ENCODE measurements at regions not wholly inside any gene's neighbourhood (a gene's known extent, or its start where the extent isn't known, plus 50 kb on each side); places are given as distances from the start of the nearest gene placed in this dataset.

DNA sequence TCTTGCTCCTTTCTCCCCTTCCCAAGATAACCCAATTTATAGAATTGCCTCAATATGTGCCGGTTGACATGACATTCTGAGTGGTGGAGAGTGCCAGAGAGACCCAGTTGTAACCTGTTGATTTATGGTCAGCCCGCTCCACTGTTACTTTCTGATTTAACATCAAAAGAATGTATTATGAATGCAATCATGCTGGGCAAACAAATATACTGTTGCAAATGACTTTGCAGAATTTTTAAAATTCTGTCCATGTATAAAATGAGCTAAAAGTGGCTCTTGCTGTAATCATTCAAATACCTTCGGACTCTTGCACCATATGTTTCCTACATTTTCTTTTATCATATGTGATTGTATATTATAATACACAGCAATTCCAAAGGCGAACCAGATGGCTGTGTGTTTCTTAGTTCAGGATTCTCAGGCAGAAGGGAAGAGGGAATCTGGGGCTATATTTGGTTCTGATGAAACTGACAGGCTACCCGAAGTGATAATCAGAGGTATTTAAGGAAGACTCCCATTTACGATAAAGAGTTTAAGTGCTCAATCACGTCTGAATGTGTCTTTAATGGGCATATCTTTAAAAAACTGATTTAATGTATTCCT is 131.7 kb downstream of the CLCN4 start:
- no peak for DNase-seq (ENCODE audit: low read depth)

DNA sequence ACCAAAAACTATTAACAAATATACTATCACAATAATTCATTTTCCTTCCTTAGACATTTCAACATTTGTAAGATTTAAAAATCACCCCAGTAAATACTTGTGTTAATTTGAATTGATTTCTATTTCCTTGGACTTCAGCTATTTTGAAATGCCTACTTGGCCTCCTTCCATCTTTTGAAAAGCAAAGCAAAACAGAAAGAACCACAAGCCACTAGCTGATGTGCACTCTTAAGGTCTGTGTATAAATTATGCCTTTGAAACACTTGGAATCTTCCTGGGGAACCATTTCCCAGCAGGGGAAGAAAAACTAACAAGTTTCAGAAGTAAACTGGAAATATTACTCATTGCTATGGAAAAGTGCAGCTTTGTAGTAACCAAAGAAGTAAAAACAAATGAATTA is 139.8 kb downstream of the CLCN4 start:
- peak; percentile 29 for DNase-seq (ENCODE audit: low read depth)

DNA sequence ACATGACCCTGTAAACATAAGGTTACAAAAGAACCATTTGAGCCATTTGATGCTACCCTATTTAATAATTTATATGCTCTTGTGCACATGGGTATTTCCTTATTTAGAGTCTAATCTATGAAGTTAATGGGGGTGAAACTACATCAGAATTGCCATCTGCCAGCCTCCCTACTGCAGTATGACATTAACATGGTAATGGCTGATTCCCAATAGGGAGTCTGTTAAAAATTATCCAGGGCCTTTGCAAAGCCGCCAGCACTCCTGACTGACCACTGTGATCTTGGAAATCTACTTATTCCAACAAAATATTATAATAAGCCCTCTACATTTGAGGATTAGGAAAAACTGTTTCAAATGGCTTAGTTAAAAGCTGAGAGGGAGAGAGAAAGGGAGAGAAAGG is 153.7 kb downstream of the CLCN4 start:
- DNase-seq (ENCODE audit: low read depth), result no peak

DNA sequence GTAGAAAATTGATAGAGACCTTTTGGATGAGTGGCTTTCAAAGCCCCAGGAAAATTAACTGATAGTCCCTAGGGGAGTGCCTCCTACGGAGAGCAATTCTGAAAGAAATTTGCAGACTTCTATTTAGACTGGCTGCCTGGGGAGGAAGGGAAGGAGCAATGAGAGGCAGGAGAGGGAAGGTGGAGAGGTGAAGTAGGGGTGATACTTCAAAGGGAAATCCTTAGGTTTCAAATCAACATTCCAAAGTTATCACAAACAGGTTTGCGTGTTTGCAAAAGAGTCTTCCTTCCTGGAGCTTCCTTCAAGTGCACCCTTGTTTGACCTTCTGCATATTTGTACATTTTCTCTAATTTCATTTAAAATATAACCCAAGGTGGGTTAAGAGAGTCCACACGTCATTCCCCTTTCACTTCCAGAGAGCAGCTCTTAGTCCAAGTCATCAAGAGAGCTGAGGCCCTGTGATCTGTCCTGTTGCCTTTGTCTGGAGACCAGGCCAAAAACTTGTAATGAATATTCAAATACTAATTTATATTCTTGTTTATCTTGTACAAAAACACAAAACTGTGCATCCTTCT is 157.8 kb downstream of the CLCN4 start:
- no peak for DNase-seq (ENCODE audit: low read depth)

GRCh38 chrX:10325611-10326010 is 168.8 kb downstream of the CLCN4 start:
- DNase-seq (ENCODE audit: low read depth), result no peak

DNA sequence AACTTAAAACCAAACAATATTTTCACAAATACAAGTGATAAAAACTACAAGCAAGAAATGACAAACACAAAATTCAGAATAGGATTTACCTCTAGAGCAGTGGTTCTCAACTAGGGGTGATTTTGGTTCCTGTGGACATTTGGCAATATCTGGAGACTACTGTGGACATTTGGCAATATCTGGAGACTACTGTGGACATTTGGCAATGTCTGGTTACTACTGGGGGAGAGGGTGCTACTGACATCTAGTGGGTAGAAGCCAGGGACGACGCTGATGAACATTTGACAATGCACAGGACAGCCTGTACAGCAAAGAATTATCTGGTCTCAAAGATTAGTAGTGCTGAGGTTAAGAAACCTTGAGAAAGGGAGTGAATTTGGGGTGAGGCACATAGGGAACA is 169.8 kb downstream of the CLCN4 start:
- DNase-seq (ENCODE audit: low read depth), result peak; percentile 23

DNA sequence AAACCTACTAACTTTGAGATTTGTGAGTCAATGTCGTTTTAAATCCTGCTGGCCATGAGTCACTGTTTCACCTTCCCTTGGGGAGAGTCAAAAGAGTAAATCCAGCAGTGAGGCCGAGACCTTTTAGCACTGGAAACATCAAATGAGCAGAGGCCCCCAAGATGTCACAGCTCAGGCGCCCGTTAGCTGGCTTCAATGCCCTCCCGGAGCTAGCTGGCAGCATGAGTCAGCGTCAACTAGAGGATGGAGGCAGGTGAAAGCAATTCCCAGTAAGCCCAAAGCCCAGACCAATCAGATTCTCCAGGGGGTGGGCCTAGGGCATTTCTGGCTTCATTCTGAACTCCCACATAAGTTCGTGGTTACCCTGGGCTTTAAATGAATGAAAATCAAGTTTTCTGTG is 170.9 kb downstream of the CLCN4 start:
- DNase-seq (ENCODE audit: low read depth), result no peak

DNA sequence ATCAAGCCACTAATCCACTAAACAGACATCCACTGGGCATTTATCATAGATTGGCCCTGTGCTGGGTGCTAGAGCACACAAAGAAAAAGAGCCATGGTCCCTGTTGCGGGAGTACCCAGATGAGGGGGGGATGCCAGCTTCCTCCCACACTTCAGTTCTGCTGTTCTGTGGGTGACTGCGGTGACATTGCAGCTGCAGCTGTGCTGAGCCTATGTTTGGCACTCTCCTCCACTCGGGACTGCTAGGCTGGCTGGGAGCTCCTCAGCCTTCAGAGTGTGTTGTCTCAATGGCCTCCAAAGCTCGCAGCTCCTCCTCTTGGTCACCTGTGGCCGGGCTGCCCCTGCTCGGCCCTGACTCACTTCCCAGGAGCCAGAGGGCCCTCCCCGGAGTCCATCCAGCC is 173.2 kb downstream of the CLCN4 start:
- DNase-seq (ENCODE audit: low read depth), result no peak

- DNase-seq (ENCODE audit: low read depth), result no peak
Measured at GRCh38 chrX:10341309-10341708, 184.5 kb downstream of the CLCN4 start.

- no peak for DNase-seq (ENCODE audit: low read depth)
Measured at GRCh38 chrX:10350221-10350620, 193.4 kb downstream of the CLCN4 start.

- no peak for DNase-seq (ENCODE audit: low read depth)
Measured at GRCh38 chrX:10350981-10351380, 194.2 kb downstream of the CLCN4 start.

DNA sequence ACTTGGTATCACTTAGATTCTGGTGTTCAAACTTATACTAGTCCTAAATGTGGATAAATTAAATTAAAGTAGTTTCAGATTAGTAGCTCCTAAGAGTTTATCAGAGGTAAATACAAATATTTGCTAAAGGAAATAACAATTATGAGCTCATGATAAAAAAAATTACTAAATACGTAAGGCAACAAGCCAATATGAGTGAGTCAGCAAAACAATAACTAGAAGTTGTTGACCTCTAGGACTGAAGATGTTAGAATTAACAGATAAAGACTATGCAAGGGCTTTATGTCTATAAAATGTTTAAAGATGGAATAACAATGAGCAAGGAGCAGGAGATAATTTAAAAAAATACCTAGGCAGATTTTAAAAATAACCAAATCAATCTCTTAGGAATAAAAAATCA is 195.8 kb downstream of the CLCN4 start:
- no peak for DNase-seq (ENCODE audit: low read depth)

GRCh38 chrX:10356979-10357378 is 200.2 kb downstream of the CLCN4 start:
- DNase-seq (ENCODE audit: low read depth), result no peak

DNA sequence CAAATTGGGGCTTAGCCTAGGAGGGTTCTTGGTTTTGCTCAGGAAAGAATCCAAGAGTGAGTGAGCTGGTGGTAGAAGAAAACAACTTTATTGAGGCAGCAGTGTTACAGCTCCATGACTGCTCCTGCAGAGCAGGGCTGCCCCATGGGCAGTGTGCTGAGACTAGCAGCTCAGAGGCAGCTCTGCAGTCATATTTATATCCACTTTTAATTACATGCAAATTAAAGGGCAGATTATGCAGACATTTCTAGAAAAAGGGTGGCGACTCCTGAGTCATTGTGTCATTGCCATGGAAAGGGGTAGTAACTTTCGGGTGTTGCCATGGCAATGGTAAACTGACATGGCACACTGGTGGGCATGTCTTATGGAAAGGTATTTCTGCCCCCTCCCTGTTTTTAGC is 202.2 kb downstream of the CLCN4 start:
- DNase-seq (ENCODE audit: low read depth), result no peak

DNA sequence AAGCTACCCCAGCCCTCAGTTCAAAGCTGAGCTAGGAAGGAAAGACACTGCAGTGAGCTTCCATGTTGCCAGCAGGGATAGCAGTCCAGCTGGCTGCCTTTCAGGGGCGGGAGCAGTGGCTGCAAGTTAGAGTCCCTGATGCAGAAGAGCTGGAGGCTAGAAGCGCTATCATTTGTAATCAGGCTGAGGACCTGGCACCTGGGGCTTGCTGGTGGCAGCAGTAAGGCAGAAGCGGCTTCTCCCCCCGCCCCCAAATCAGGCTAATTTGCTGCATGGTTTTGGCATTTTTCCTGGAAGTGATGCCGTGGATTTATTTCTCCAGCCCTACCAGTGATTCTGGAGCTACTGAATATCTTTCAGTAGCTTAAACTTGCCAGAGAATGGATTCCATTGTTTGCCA is 203.3 kb downstream of the CLCN4 start:
- DNase-seq (ENCODE audit: low read depth), result no peak

DNA sequence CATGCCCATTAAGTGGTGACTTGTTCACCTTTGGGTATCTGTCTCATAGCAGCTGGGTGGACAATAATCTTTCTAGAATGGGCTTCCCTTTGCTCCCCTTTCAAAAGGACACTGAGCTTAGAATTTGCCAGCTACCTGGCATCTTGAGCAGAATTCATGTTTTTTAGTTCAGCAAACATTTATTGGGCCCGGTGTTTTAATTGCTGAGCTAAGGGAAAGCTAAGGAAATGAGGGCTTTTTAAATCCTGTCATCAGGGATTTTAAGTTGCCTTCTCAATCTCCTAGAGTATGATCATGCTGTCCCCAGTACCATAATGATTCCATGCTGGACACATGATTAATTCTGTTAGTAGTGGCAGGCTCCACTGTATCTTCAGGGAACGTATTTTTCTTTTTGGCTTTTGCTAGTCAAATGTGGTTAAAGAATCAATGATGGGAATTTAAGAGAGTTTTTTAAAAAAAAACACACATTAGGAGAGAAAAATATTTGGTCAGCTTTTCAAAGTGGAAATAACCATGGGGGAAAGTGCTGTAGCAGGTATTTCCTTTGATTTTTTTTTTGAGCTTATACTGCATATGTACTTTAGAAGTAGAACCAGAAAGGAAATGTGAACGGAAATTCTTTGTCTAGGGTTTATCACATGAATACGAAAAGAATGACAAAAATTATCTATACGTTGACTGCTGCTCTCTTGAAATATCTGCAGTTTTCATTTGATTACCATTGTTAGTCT is 208.9 kb downstream of the CLCN4 start:
- DNase-seq (ENCODE audit: low read depth), result no peak

DNA sequence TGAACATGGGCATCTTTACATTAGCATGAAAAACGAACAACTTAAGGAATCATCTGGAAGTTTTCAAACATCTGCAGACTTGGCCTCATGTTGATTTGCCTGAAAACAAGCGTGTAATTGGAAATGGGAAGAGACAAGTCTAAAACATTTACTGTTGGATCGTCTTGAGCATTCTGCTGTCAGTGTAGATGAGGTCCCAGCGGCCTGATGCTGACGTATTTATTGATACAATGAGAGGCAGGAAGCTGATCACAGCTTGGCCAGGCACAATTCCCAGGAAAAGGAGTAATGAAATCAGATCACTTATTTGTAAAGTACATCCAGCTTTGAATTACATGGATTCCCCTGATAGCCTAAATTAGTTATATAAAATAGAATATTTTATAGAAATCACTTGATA is 210.6 kb downstream of the CLCN4 start:
- no peak for DNase-seq (ENCODE audit: low read depth)

- no peak for DNase-seq (ENCODE audit: low read depth)
Measured at GRCh38 chrX:10370976-10371375, 214.2 kb downstream of the CLCN4 start.

DNA sequence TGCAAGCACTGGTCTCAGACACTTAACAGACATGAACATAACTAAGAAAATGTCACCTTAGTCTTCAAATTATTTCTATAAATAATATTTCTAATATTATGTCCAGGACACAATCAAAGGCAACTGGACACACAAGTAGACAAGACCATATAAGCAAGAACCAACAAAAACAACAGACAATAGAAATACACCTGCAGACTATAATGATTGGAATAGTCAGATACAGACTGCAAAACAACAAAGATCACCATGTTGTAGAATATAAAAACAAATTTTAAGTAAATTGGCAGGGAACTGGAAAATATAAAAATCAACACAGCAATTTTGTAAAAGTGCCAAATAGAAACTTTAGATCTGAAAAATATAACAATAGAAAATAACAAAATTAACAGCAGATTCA is 220.7 kb downstream of the CLCN4 start:
- no peak for DNase-seq (ENCODE audit: low read depth)

- no peak for DNase-seq (ENCODE audit: low read depth)
Measured at GRCh38 chrX:10379878-10380277, 223.1 kb downstream of the CLCN4 start.

DNA sequence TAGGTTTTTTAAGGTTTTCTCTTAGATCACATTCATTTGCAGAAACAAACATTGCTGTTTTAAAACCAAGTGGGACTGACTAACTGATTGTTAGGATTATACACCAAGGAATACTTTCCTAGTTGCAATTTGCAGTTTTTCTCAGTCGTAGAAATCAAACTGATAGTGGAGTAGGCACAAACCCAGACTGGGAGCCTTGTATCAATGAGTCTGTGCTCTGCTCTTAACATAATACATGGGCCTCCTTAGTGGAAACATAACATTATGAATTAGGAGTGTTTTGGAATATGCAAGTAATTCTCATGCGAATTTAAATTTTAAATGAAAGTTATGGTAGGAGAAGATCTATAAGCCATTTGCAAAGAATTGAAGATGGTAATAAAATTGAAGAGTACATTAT is 223.5 kb downstream of the CLCN4 start:
- no peak for DNase-seq (ENCODE audit: low read depth)

- no peak for DNase-seq (ENCODE audit: low read depth)
Measured at GRCh38 chrX:10381193-10381592, 224.4 kb downstream of the CLCN4 start.

DNA sequence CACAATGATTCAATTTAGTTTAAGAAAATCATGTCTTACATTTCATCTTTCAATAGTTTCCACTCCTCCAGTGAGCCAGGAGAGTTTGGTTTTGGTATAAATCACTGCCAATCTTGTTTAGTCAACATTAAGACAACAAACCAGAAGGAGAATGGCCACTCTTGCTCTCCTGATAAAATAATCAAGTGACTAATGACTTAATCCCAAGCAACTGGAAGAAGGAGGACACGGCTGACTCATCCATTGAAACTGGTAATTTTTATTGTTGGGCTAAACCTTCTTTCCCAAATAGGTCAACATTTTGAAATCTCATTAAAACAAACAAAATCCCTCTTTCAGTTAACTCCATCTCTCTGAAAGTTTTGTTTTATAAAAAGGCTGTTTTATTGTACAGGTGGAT is 230.2 kb downstream of the CLCN4 start:
- DNase-seq (ENCODE audit: low read depth), result no peak

DNA sequence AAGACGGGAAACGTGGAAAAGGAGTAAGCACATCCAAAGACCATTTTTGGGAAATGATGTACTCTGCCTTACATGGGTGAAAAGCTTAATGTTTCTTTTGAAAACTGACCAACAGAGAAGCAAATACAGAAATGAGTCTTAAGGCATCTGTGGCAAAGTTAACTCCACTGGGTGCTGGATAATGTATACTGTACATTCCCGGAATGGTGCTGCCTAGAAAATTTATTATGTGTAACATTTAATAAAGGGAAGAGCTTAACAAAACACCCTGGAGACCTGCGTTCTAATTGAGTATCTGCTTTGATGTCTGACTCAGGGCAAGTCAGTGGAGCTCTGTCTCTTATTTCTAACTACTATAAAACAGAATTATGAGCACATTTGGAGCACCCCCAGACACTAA is 230.2 kb downstream of the MID1 start:
- DNase-seq (ENCODE audit: low read depth), result no peak
